HFFc6 (cell line): ENCODE measurements at regions not wholly inside any gene's neighbourhood (a gene's known extent, or its start where the extent isn't known, plus 50 kb on each side); places are given as distances from the start of the nearest gene placed in this dataset.
"Not testable (repeated sequence)": the region's sequence is repeated elsewhere in the genome, so short reads cannot be mapped to it uniquely, and the experiment has no call there.

Source experiments
- DNase-seq: peaks from one replicate; pipeline ENCODE4 v3.0.0-alpha.2; 2018
- H3K27ac Mint-ChIP-seq: 2 replicates; pipeline ENCODE4 v1.8.0; 2020; ENCODE audit warnings: mild to moderate bottlenecking, mixed read lengths
- H3K27me3 Mint-ChIP-seq: 2 replicates; pipeline ENCODE4 v1.8.0; 2021; ENCODE audit warnings: mild to moderate bottlenecking, moderate library complexity, mixed read lengths; ENCODE audit not compliant: insufficient read depth
- H3K36me3 Mint-ChIP-seq: 2 replicates; pipeline ENCODE4 v1.8.0; 2021; ENCODE audit warnings: low read depth, mixed read lengths
- H3K4me1 Mint-ChIP-seq: 2 replicates; pipeline ENCODE4 v1.8.0; 2020; ENCODE audit warnings: low read depth, mixed read lengths
- H3K4me3 Mint-ChIP-seq: 2 replicates; pipeline ENCODE4 v1.8.0; 2020; ENCODE audit warnings: mild to moderate bottlenecking, moderate library complexity, mixed read lengths
- H3K9me3 Mint-ChIP-seq: 2 replicates; pipeline ENCODE4 v1.8.0; 2020; ENCODE audit warnings: mild to moderate bottlenecking, mixed read lengths
- CTCF ChIP-seq: fragments of 200-600 bp; sonication (generic); IDR thresholded peaks from 2 replicates; pipeline ENCODE4 v1.5.0; 2021; ENCODE audit warnings: antibody characterized with exemption, mild to moderate bottlenecking

GRCh38 chr1:184836934-184837895 is 82.6 kb upstream of the EDEM3 start:
- Mint-ChIP-seq H3K4me3 (no peak overlapping the region), H3K27ac (no peak overlapping the region), H3K9me3 (peaks cover 10% of the 10 kb centered on the region; the same call in 1 of the 2 replicates), H3K4me1 (peaks cover 31% of the 10 kb centered on the region), H3K36me3 (peaks cover 20% of the 10 kb centered on the region), H3K27me3 (no peaks in the 10 kb centered on the region)
- no peak for DNase-seq
- no peak for TF ChIP-seq CTCF

GRCh38 chr1:184836141-184836540 is 81.5 kb upstream of the EDEM3 start:
- peaks cover 10% of the 10 kb centered on the region; the same call in 1 of the 2 replicates for H3K9me3 Mint-ChIP-seq
- peaks cover 31% of the 10 kb centered on the region for H3K4me1 Mint-ChIP-seq
- no peak overlapping the region for H3K4me3 Mint-ChIP-seq
- H3K27me3 Mint-ChIP-seq: no peaks in the 10 kb centered on the region
- no peak for TF ChIP-seq CTCF
- no peak for DNase-seq
- H3K36me3 Mint-ChIP-seq: peaks cover 20% of the 10 kb centered on the region
- H3K27ac Mint-ChIP-seq: no peak overlapping the region

- Mint-ChIP-seq H3K9me3 (peaks cover 10% of the 10 kb centered on the region; the same call in 1 of the 2 replicates), H3K36me3 (peaks cover 20% of the 10 kb centered on the region), H3K4me1 (peaks cover 34% of the 10 kb centered on the region)
- not testable (repeated sequence) for DNase-seq, H3K4me3 Mint-ChIP-seq, H3K27ac Mint-ChIP-seq, H3K27me3 Mint-ChIP-seq
These were observed 79.3 kb upstream of the EDEM3 start for GRCh38 chr1:184833994-184834393.

GRCh38 chr1:184832517-184832916 is 77.9 kb upstream of the EDEM3 start:
- Mint-ChIP-seq H3K4me3 (no peak overlapping the region), H3K9me3 (peaks cover 10% of the 10 kb centered on the region; the same call in 1 of the 2 replicates), H3K4me1 (peaks cover 34% of the 10 kb centered on the region), H3K27ac (no peak overlapping the region), H3K27me3 (no peaks in the 10 kb centered on the region), H3K36me3 (peaks cover 20% of the 10 kb centered on the region)
- DNase-seq: no peak
- no peak for TF ChIP-seq CTCF

GRCh38 chr1:184829496-184829895 is 74.8 kb upstream of the EDEM3 start:
- H3K36me3 Mint-ChIP-seq, H3K9me3 Mint-ChIP-seq, H3K27me3 Mint-ChIP-seq, DNase-seq, H3K4me3 Mint-ChIP-seq, H3K27ac Mint-ChIP-seq: not testable (repeated sequence)
- H3K4me1 Mint-ChIP-seq: peaks cover 40% of the 10 kb centered on the region

- Mint-ChIP-seq H3K4me3 (no peak overlapping the region), H3K27ac (peak overlapping the region; percentile 84), H3K36me3 (peaks cover under 1% of the 10 kb centered on the region; the same call in 1 of the 2 replicates), H3K4me1 (peaks cover 40% of the 10 kb centered on the region), H3K27me3 (peaks cover 1% of the 10 kb centered on the region), H3K9me3 (no peaks in the 10 kb centered on the region)
- no peak for DNase-seq
- TF ChIP-seq CTCF: no peak
These were observed 73.7 kb upstream of the EDEM3 start for GRCh38 chr1:184828369-184828717.
